ENCODE measurements at regions not wholly inside any gene's neighbourhood (a gene's known extent, or its start where the extent isn't known, plus 50 kb on each side); places are given as distances from the start of the nearest gene placed in this dataset.
A peak's percentile ranks its signal among the peaks of the same experiment; 100 is the strongest.

GRCh38 chr3:176650478-176650877, 546.8 kb downstream of the TBL1XR1 start (continued):
- TF ChIP-seq FOSL1 (tag; conservative IDR thresholded peaks at IDR 0.05) (peak; percentile 25; the same call in 1 of the 2 replicates), NFIC (IDR thresholded peaks at IDR 0.05) (no peak), ARID4B (CRISPR knock-in tag; IDR thresholded peaks at IDR 0.05) (no peak), PKNOX1 (IDR thresholded peaks at IDR 0.05) (peak; percentile 27; the same call in 1 of the 2 replicates), ATF3 (IDR thresholded peaks at IDR 0.05) (peak; percentile 98), ATF3 (CRISPR knock-in tag; conservative IDR thresholded peaks at IDR 0.05) (0 out of 2 replicates have a peak, but pooled peaks have one; percentile 46), ZNF124 (CRISPR knock-in tag; IDR thresholded peaks at IDR 0.05) (no peak), CEBPG (CRISPR knock-in tag; IDR thresholded peaks at IDR 0.05) (no peak), CEBPG (tag; conservative IDR thresholded peaks at IDR 0.05 in 1 of 2, IDR thresholded peaks at IDR 0.05 in 1 of 2) (peak in 1 of 2 experiments; percentile 58; a peak in 1 of 4 replicates), MED1 (CRISPR knock-in tag; IDR thresholded peaks at IDR 0.05; ENCODE audit: borderline replicate concordance) (no peak), ZC3H4 (CRISPR knock-in tag; IDR thresholded peaks at IDR 0.05; ENCODE audit: borderline replicate concordance) (no peak), MCM7 (IDR thresholded peaks at IDR 0.05) (no peak), ATF7 (IDR thresholded peaks at IDR 0.05) (peak; percentile 93), RBBP5 (IDR thresholded peaks at IDR 0.05; ENCODE audit: borderline replicate concordance, insufficient read depth, low read length, poor library complexity, severe bottlenecking) (no peak), SNIP1 (IDR thresholded peaks at IDR 0.05; ENCODE audit: low read depth) (no peak), TRIM24 (IDR thresholded peaks at IDR 0.05) (peak in 1 of 2 experiments; percentile 65; a peak in 1 of 4 replicates), ZBTB17 (CRISPR knock-in tag; IDR thresholded peaks at IDR 0.05) (no peak), RBM22 (IDR thresholded peaks at IDR 0.05; ENCODE audit: low read depth, low read length, poor library complexity, severe bottlenecking) (no peak), MBD1 (CRISPR knock-in tag; IDR thresholded peaks at IDR 0.05) (no peak), NFXL1 (CRISPR knock-in tag; IDR thresholded peaks at IDR 0.05) (no peak)

Measured in K562 (cell line).